H1 (cell line): ENCODE measurements at regions not wholly inside any gene's neighbourhood (a gene's known extent, or its start where the extent isn't known, plus 50 kb on each side); places are given as distances from the start of the nearest gene placed in this dataset.
A peak's percentile ranks its signal among the peaks of the same experiment; 100 is the strongest.

Experiments used
- CTCF ChIA-PET: fragments of 300-600 bp; sonication (Branson Sonifier 250); formaldehyde crosslinking; loops from one replicate; lab custom pipeline; 2021; ENCODE audit not compliant: partially characterized antibody; lab: Charles Lee
- POLR2A ChIA-PET: fragments of 300-600 bp; sonication (Branson Sonifier 250); formaldehyde crosslinking; loops from one replicate; lab custom pipeline; 2021; ENCODE audit warnings: inconsistent platforms; ENCODE audit not compliant: partially characterized antibody; lab: Charles Lee
- DNase-seq, 2 experiments: peaks; one replicate each; pipeline versions ENCODE4 v3.0.0 to v3.0.0-alpha.2; 2010 to 2022; ENCODE audit warnings: low spot score in 2 of 2, low read depth in 1 of 2, mixed read lengths in 1 of 2
- FAIRE-seq: peaks from 2 replicates; lab custom pipeline; 2011; peaks lifted over from hg19 to GRCh38; lab: Jason Lieb, UNC
- H2AFZ ChIP-seq: 2 replicates; pipeline ENCODE4 v1.8.1; 2012; ENCODE audit warnings: low read length, inconsistent platforms
- H2AK5ac ChIP-seq: 2 replicates; pipeline ENCODE4 v1.6.1; 2013; ENCODE audit warnings: low read depth, low read length
- H2BK120ac ChIP-seq: replicated peaks from 2 replicates; pipeline ENCODE3; 2013; ENCODE audit warnings: low read depth, low read length, inconsistent platforms
- H2BK12ac ChIP-seq: 2 replicates; pipeline ENCODE4 v1.6.1; 2013; ENCODE audit warnings: low read depth, low read length
- H2BK15ac ChIP-seq: 2 replicates; pipeline ENCODE4 v1.6.1; 2013; ENCODE audit warnings: low read length
- H2BK20ac ChIP-seq: 2 replicates; pipeline ENCODE4 v1.6.1; 2013; ENCODE audit warnings: low read length
- H2BK5ac ChIP-seq: 2 replicates; pipeline ENCODE4 v1.6.1; 2013; ENCODE audit warnings: low read depth, low read length
- H3K14ac ChIP-seq: 2 replicates; pipeline ENCODE4 v1.6.1; 2013; ENCODE audit warnings: inconsistent platforms; ENCODE audit not compliant: insufficient read length
- H3K18ac ChIP-seq: 2 replicates; pipeline ENCODE4 v1.6.1; 2013; ENCODE audit warnings: low read length; ENCODE audit errors: extremely low read depth
- H3K23ac ChIP-seq: 2 replicates; pipeline ENCODE4 v1.6.1; 2013; ENCODE audit warnings: inconsistent platforms; ENCODE audit not compliant: insufficient read length
- H3K23me2 ChIP-seq: 2 replicates; pipeline ENCODE4 v1.6.1; 2013; ENCODE audit warnings: low read depth, low read length
- H3K27ac ChIP-seq: 2 replicates; pipeline ENCODE4 v1.6.1; 2011; ENCODE audit warnings: low read depth, low read length, inconsistent platforms
- H3K27me3 ChIP-seq, 4 experiments: replicated peaks in 1 of 4; 1 replicate in 1 of 4; 2 replicates in 3 of 4; pipeline versions ENCODE4 v1.6.1 to v1.8.1; 2011 to 2013; ENCODE audit warnings: low read length in 3 of 4, mild to moderate bottlenecking in 3 of 4, inconsistent platforms in 2 of 4, mixed read lengths in 2 of 4, moderate library complexity in 1 of 4; ENCODE audit not compliant: control insufficient read depth in 3 of 4, insufficient read depth in 3 of 4; ENCODE audit errors: extremely low read depth in 1 of 4
- H3K36me3 ChIP-seq, 4 experiments: 2 replicates each; pipeline versions ENCODE4 v1.6.1 to v1.8.1; 2011 to 2013; ENCODE audit warnings: mild to moderate bottlenecking in 4 of 4, low read length in 3 of 4, moderate library complexity in 2 of 4, control low read depth in 1 of 4, inconsistent platforms in 1 of 4; ENCODE audit not compliant: insufficient read depth in 4 of 4, control insufficient read depth in 2 of 4
- H3K4ac ChIP-seq: replicated peaks from 2 replicates; pipeline ENCODE3; 2013; ENCODE audit warnings: low read length, low read depth, mixed read lengths, inconsistent platforms; ENCODE audit not compliant: insufficient read length
- H3K4me1 ChIP-seq, 4 experiments: replicated peaks in 1 of 4; 1 replicate in 1 of 4; 2 replicates in 3 of 4; pipeline versions ENCODE4 v1.6.1 to v1.8.1; 2011 to 2013; ENCODE audit warnings: low read length in 3 of 4, inconsistent platforms in 2 of 4, mixed read lengths in 1 of 4; ENCODE audit not compliant: insufficient read depth in 4 of 4, control insufficient read depth in 3 of 4
- H3K4me2 ChIP-seq, 2 experiments: 2 replicates each; pipeline versions ENCODE4 v1.6.1 to v1.8.1; 2011 to 2013; ENCODE audit warnings: low read depth in 2 of 2, low read length in 2 of 2, control low read depth in 1 of 2, inconsistent platforms in 1 of 2, mild to moderate bottlenecking in 1 of 2; ENCODE audit not compliant: insufficient read depth in 1 of 2
- H3K4me3 ChIP-seq, 4 experiments: fragments of 200-600, 300-600 bp in 1 of 4; sonication (generic), shearing (Covaris generic), sonication (Bioruptor Twin) in 1 of 4; 2 replicates each; pipeline versions ENCODE4 v1.5.1 to v1.8.1; 2011 to 2016; ENCODE audit warnings: low read length in 4 of 4, low read depth in 3 of 4, control low read depth in 2 of 4, inconsistent platforms in 2 of 4, mild to moderate bottlenecking in 2 of 4, mixed read lengths in 1 of 4, moderate library complexity in 1 of 4; ENCODE audit not compliant: insufficient read depth in 2 of 4; ENCODE audit errors: extremely low read depth in 1 of 4
- H3K56ac ChIP-seq: replicated peaks from 2 replicates; pipeline ENCODE3; 2013; ENCODE audit warnings: low read depth, mild to moderate bottlenecking, mixed read lengths, low read length, inconsistent platforms; ENCODE audit not compliant: insufficient read length
- H3K79me1 ChIP-seq: 2 replicates; pipeline ENCODE4 v1.6.1; 2013; ENCODE audit warnings: low read depth, low read length, control low read depth
- H3K79me2 ChIP-seq, 2 experiments: 2 replicates each; pipeline versions ENCODE4 v1.6.1 to v1.8.1; 2012 to 2013; ENCODE audit warnings: low read length in 2 of 2, mild to moderate bottlenecking in 2 of 2, inconsistent platforms in 1 of 2; ENCODE audit not compliant: insufficient read depth in 2 of 2, control insufficient read depth in 1 of 2
- H3K9ac ChIP-seq, 4 experiments: replicated peaks in 1 of 4; 1 replicate in 1 of 4; 2 replicates in 3 of 4; pipeline versions ENCODE4 v1.6.1 to v1.8.1; 2011 to 2013; ENCODE audit warnings: low read depth in 3 of 4, low read length in 3 of 4, control low read depth in 2 of 4, mild to moderate bottlenecking in 2 of 4, moderate library complexity in 2 of 4, inconsistent platforms in 1 of 4; ENCODE audit errors: extremely low read depth in 1 of 4
- H3K9me3 ChIP-seq, 2 experiments: 2 replicates each; pipeline versions ENCODE4 v1.6.1 to v1.8.1; 2012 to 2013; ENCODE audit warnings: mild to moderate bottlenecking in 2 of 2, moderate library complexity in 2 of 2, control low read depth in 1 of 2, inconsistent platforms in 1 of 2, low read depth in 1 of 2, low read length in 1 of 2, mixed read lengths in 1 of 2; ENCODE audit not compliant: insufficient read depth in 2 of 2
- H4K20me1 ChIP-seq, 2 experiments: replicated peaks in 1 of 2; 2 replicates each; pipeline versions ENCODE3 to v1.8.1; 2011 to 2013; ENCODE audit warnings: inconsistent platforms in 2 of 2, low read length in 2 of 2, mild to moderate bottlenecking in 1 of 2; ENCODE audit not compliant: insufficient read depth in 2 of 2, control insufficient read depth in 1 of 2
- H4K5ac ChIP-seq: 2 replicates; pipeline ENCODE4 v1.6.1; 2013; ENCODE audit warnings: low read length, low read depth, mixed read lengths, inconsistent platforms; ENCODE audit not compliant: insufficient read length
- H4K8ac ChIP-seq: 2 replicates; pipeline ENCODE4 v1.8.0; 2013; ENCODE audit warnings: mild to moderate bottlenecking, moderate library complexity, low read length, inconsistent platforms; ENCODE audit not compliant: insufficient read depth; ENCODE audit errors: extremely low read depth
- H4K91ac ChIP-seq: replicated peaks from 2 replicates; pipeline ENCODE3; 2013; ENCODE audit warnings: low read length, mixed read lengths, inconsistent platforms; ENCODE audit not compliant: insufficient read length
- BCL11A ChIP-seq, 2 experiments: IDR thresholded peaks; one replicate each; pipeline ENCODE4 v1.6.1; 2011; ENCODE audit warnings: low read depth in 2 of 2, low read length in 2 of 2, mild to moderate bottlenecking in 2 of 2
- CHD1 ChIP-seq: IDR thresholded peaks from 2 replicates; pipeline ENCODE4 v1.6.1; 2012; ENCODE audit warnings: low read depth, low read length, improper control_type of control experiment
- CTBP2 ChIP-seq: IDR thresholded peaks from 2 replicates; pipeline ENCODE4 v1.7.0; 2011; ENCODE audit warnings: borderline replicate concordance, mild to moderate bottlenecking, moderate library complexity, mixed read lengths, low read length; ENCODE audit not compliant: insufficient read depth, insufficient read length
- GABPA ChIP-seq: IDR thresholded peaks from 2 replicates; pipeline ENCODE4 v1.6.1; 2011; ENCODE audit warnings: mild to moderate bottlenecking, low read length, moderate library complexity, borderline replicate concordance; ENCODE audit not compliant: insufficient read depth
- KDM1A ChIP-seq: fragments of 200-600, 300-600 bp; sonication (generic); IDR thresholded peaks from 2 replicates; pipeline ENCODE4 v1.7.1; 2016; ENCODE audit warnings: mild to moderate bottlenecking, low read length, borderline replicate concordance
- NANOG ChIP-seq: IDR thresholded peaks from 2 replicates; pipeline ENCODE4 v1.6.1; 2011; ENCODE audit warnings: low read length, low read depth, mild to moderate bottlenecking, inconsistent platforms; ENCODE audit not compliant: insufficient read depth, poor library complexity, severe bottlenecking
- RNF2 ChIP-seq: fragments of 200-900, 300-1000 bp; sonication (generic); IDR thresholded peaks from 2 replicates; pipeline ENCODE4 v1.7.1; 2016; ENCODE audit warnings: borderline replicate concordance, low read depth, mild to moderate bottlenecking, antibody characterized with exemption, low read length; ENCODE audit not compliant: poor library complexity, severe bottlenecking; ENCODE audit errors: missing control alignments
- SAP30 ChIP-seq: fragments of 300-600 bp; sonication (generic); IDR thresholded peaks from 2 replicates; pipeline ENCODE4 v1.7.1; 2012; ENCODE audit warnings: low read length, moderate library complexity, mild to moderate bottlenecking, inconsistent platforms; ENCODE audit not compliant: insufficient read depth, insufficient replicate concordance
- SIN3A ChIP-seq, 2 experiments: IDR thresholded peaks in 1 of 2; conservative IDR thresholded peaks in 1 of 2; 2 replicates each; pipeline ENCODE4 v1.6.1; 2011 to 2012; ENCODE audit warnings: low read length in 2 of 2, improper control_type of control experiment in 1 of 2, low read depth in 1 of 2, mild to moderate bottlenecking in 1 of 2
- WGBS, 2 experiments: shearing (Covaris generic) in 1 of 2; methylation state at CpG; one replicate each; pipeline versions ENCODE4 v1.1.6 to v1.1.7; 2013 to 2015; ENCODE audit warnings: low lambda C conversion rate in 2 of 2, mixed read lengths in 2 of 2, inconsistent platforms in 1 of 2, low coverage in 1 of 2, missing lambda C conversion rate in 1 of 2; ENCODE audit not compliant: insufficient replicate concordance in 2 of 2, insufficient coverage in 1 of 2, insufficient read length in 1 of 2; ENCODE audit errors: extremely low coverage in 1 of 2, missing lambda C conversion rate in 1 of 2; 5-methylcytosine and 5-hydroxymethylcytosine counted together
- TF ChIP-seq, protein P1 (sequence below): IDR thresholded peaks from 2 replicates; pipeline ENCODE4 v1.6.1; 2011; ENCODE audit warnings: low read depth, mild to moderate bottlenecking, low read length; ENCODE audit not compliant: insufficient read depth

DNA sequence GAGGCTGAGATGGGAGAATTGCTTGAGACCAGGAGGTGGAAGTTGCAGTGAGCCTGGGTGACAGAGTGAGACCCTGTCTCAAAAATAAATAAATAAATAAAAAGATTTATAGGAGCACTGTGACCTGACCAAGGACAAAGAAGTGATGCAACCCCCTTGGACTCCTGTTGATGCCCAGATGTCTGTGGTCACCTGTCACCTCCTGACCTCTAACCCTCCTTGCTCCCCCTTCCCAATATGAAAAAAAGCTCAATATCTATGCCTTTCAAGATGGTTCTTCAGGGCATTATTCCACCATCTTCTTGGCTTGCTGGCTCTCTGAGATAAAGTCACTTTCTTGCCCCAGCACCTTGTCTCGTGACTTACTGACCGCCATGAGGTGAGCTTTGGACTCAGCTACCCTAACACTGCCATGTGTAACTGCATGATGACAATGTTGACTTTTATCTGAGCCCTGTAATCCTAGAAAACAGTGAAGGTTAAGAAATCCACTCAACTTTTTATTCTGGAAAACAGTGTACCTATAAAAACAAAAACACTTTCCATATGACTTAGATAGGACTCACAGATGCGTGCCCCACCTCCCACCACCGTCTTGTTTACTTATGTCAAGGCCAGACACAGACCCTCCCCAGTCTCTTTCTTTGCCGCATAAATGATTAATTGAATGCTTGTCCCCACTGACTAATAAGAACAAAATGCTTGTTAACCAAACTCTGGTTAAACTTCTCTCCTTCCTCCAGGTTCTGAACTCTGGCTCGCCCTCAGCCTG is 360.5 kb downstream of the BUD13 start:
- Histone ChIP-seq H2AFZ (no peak overlapping the region), H3K9me3 (no peaks in the 10 kb centered on the region), H4K8ac (no peak overlapping the region), H3K4me3 (no peak overlapping the region), H4K5ac (no peak overlapping the region), H3K27me3 (no peaks in the 10 kb centered on the region), H2BK120ac (no peak overlapping the region), H3K23ac (no peak overlapping the region), H3K9ac (no peak overlapping the region), H3K79me1 (no peaks in the 10 kb centered on the region; the same call in 1 of the 2 replicates), H3K36me3 (no peaks in the 10 kb centered on the region), H2BK15ac (no peak overlapping the region), H3K4me2 (no peak overlapping the region), H2AK5ac (no peak overlapping the region), H4K20me1 (no peaks in the 10 kb centered on the region), H2BK5ac (no peak overlapping the region), H3K4ac (no peak overlapping the region), H3K23me2 (no peaks in the 10 kb centered on the region), H3K14ac (no peak overlapping the region), H4K91ac (peak overlapping the region; percentile 42), H3K79me2 (no peaks in the 10 kb centered on the region; a peak in 1 of 4 replicates), H3K4me1 (peaks cover 4 to 9% (median 4%) of the 10 kb centered on the region in 4 experiments; a peak in 5 of 7 replicates), H3K56ac (no peak overlapping the region), H2BK12ac (no peak overlapping the region), H3K18ac (no peak overlapping the region), H3K27ac (no peak overlapping the region), H2BK20ac (no peak overlapping the region)
- POLR2A ChIA-PET, result no interaction called here
- no peak for DNase-seq
- FAIRE-seq, result no peak
- WGBS, 2 experiments, result 92% methylated on average over 6 of the region's 6 CpGs; no CpG with 5 or more reads in 1 of the 2 experiments
- CTCF ChIA-PET, result interaction anchor here (0.6 to 3.4 kb wide), 2 partner anchors 11 to 595 kb away, joined by 3 to 13 read pairs; no protein-coding TSS in a partner anchor
- TF ChIP-seq CTBP2 (no peak), CHD1 (no peak), RNF2 (no peak), SIN3A (conservative IDR thresholded peaks at IDR 0.05 in 1 of 2, IDR thresholded peaks at IDR 0.05 in 1 of 2; ENCODE audit: low read depth in 1 of 2, low read length in 2 of 2) (no peak), NANOG (no peak), SAP30 (no peak), BCL11A (IDR thresholded peaks at IDR 0.05; ENCODE audit: low read depth in 2 of 2, low read length in 2 of 2) (no peak), GABPA (no peak), KDM1A (no peak)
- TF ChIP-seq, protein P1, sequence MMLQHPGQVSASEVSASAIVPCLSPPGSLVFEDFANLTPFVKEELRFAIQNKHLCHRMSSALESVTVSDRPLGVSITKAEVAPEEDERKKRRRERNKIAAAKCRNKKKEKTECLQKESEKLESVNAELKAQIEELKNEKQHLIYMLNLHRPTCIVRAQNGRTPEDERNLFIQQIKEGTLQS, result no peak
